ENCODE measurements at regions not wholly inside any gene's neighbourhood (a gene's known extent, or its start where the extent isn't known, plus 50 kb on each side); places are given as distances from the start of the nearest gene placed in this dataset.
"Not testable (repeated sequence)": the region's sequence is repeated elsewhere in the genome, so short reads cannot be mapped to it uniquely, and the experiment has no call there.

DNA sequence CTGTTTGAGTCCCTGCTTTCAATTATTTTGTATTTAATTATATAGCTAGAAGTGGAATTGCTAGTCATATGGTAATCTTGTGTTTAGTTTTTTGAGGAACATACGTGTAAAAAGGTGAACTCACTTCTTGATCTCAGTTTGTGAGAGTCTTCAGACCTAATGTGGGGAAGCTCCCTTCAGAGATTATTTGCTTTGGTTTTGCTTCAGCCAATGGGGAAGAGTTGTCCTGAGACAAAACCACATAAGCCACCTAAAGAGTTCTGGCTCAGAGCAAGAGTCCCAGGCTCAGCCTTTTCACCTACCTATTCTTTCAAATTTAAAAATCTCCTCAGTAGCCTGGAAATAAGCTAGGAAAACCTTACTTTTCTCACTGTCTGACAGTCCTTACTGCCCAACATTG lies 138.4 kb downstream of the UCK2 start:
- H3K27me3 ChIP-seq = no peaks in the 10 kb centered on the region; the same call in 1 of the 2 replicates
- no peak for TF ChIP-seq CTCF (IDR thresholded peaks at IDR 0.05; ENCODE audit: low read depth, low read length)
- DNase-seq = no peak
- no peaks in the 10 kb centered on the region for H3K36me3 ChIP-seq
- no peak overlapping the region for H3K4me3 ChIP-seq (ENCODE audit: low read depth, low read length)
- no peaks in the 10 kb centered on the region for H3K4me1 ChIP-seq
- no peaks in the 10 kb centered on the region for H3K9me3 ChIP-seq

- not testable (repeated sequence) for H3K36me3 ChIP-seq; DNase-seq; H3K27me3 ChIP-seq; H3K9me3 ChIP-seq; H3K4me1 ChIP-seq; H3K4me3 ChIP-seq (ENCODE audit: low read depth, low read length)
Measured at GRCh38 chr1:165969366-165969765, 142.0 kb downstream of the UCK2 start.

GRCh38 chr1:165974598-165975131 lies 147.3 kb downstream of the UCK2 start:
- Histone ChIP-seq H3K27me3 (no peaks in the 10 kb centered on the region), H3K36me3 (no peaks in the 10 kb centered on the region), H3K4me1 (no peaks in the 10 kb centered on the region), H3K9me3 (no peaks in the 10 kb centered on the region), H3K4me3 (ENCODE audit: low read depth, low read length) (no peak overlapping the region)
- TF ChIP-seq CTCF (IDR thresholded peaks at IDR 0.05; ENCODE audit: low read depth, low read length) = no peak
- DNase-seq = no peak

GRCh38 chr1:165988275-165988674 lies 160.9 kb downstream of the UCK2 start:
- H3K4me1 ChIP-seq = no peaks in the 10 kb centered on the region
- no peak overlapping the region for H3K4me3 ChIP-seq (ENCODE audit: low read depth, low read length)
- no peak for DNase-seq
- H3K36me3 ChIP-seq = no peaks in the 10 kb centered on the region
- no peaks in the 10 kb centered on the region for H3K9me3 ChIP-seq
- peak; percentile 33 for TF ChIP-seq CTCF (IDR thresholded peaks at IDR 0.05; ENCODE audit: low read depth, low read length)
- H3K27me3 ChIP-seq = no peaks in the 10 kb centered on the region

GRCh38 chr1:165988817-165989216 lies 161.4 kb downstream of the UCK2 start:
- no peaks in the 10 kb centered on the region for H3K4me1 ChIP-seq
- H3K27me3 ChIP-seq = no peaks in the 10 kb centered on the region
- no peak for TF ChIP-seq CTCF (IDR thresholded peaks at IDR 0.05; ENCODE audit: low read depth, low read length)
- no peaks in the 10 kb centered on the region for H3K36me3 ChIP-seq
- H3K4me3 ChIP-seq (ENCODE audit: low read depth, low read length) = no peak overlapping the region
- DNase-seq = no peak
- no peaks in the 10 kb centered on the region for H3K9me3 ChIP-seq

- Histone ChIP-seq H3K4me3 (ENCODE audit: low read depth, low read length) (no peak overlapping the region), H3K27me3 (no peaks in the 10 kb centered on the region), H3K4me1 (peaks cover 4% of the 10 kb centered on the region; the same call in 1 of the 2 replicates), H3K36me3 (no peaks in the 10 kb centered on the region), H3K9me3 (no peaks in the 10 kb centered on the region)
- DNase-seq = no peak
- TF ChIP-seq CTCF (IDR thresholded peaks at IDR 0.05; ENCODE audit: low read depth, low read length) = no peak
Measured at GRCh38 chr1:165992533-165992932, 165.1 kb downstream of the UCK2 start.

DNA sequence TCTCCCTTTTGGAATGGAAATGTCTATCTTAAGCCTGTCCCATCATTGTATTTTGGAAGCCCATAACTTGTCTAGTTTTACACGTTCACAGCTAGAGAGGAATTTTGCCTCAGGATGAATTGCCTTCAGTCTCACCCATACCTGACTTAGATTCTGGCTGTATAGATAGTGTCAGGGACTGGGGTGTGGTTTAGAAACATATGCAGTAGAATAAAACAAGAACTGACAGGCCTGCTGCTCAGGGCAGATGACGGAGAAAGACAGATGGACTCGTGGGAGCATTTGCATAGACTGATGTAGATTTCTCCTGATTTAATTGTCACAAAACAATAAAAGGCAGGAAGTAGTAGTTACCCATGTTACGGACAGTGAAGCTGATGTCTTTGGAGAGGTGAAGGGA lies 166.7 kb downstream of the UCK2 start:
- Histone ChIP-seq H3K4me3 (ENCODE audit: low read depth, low read length) (no peak overlapping the region), H3K9me3 (no peaks in the 10 kb centered on the region), H3K36me3 (no peaks in the 10 kb centered on the region), H3K4me1 (peaks cover 7% of the 10 kb centered on the region; the same call in 1 of the 2 replicates), H3K27me3 (no peaks in the 10 kb centered on the region)
- DNase-seq = no peak
- no peak for TF ChIP-seq CTCF (IDR thresholded peaks at IDR 0.05; ENCODE audit: low read depth, low read length)

Measured in BE2C (cell line).